8988T (cell line): ENCODE measurements at regions not wholly inside any gene's neighbourhood (a gene's known extent, or its start where the extent isn't known, plus 50 kb on each side); places are given as distances from the start of the nearest gene placed in this dataset.

Experiments
- DNase-seq: peaks from one replicate; pipeline ENCODE4 v3.0.0; 2011

DNA sequence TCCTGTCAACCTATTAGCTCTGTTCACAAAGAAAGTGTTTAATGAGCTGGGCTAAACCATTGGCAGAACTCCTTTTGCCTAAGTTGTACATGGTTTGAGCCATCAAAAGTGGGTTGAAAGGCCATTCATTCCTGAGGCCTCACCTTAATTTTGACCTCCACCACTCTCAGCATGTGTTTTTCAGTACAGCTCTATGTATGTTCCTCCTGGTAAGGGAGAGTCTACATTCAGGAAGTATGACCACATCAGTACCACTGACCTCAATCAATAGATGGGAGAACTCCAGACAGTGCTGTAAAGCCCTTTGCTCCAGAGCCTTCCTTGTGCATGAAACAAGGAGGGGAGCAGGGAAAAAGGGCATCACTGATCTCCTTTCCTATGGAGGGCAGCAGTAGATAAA is 87.8 kb upstream of the CARD18 start:
- DNase-seq: no peak

DNA sequence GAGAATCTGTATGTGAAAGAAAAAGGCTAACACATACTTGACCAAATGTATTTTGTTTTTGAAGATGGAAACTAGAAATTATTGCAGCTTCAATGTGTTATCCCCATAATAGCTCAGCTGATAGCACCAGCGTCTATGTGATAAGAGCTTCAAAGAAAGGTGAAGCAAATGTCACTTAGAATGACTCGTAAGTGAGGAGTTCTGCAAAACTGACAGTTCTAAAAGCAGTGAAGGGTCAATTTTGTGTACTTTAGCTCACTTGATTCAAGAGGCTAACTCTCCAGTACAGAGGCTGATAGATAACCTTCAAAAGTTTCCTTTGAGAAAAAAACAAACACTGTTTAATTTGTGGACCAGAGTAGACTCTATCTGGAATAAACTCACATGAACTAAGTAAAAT is 87.2 kb upstream of the CARD18 start:
- no peak for DNase-seq

DNA sequence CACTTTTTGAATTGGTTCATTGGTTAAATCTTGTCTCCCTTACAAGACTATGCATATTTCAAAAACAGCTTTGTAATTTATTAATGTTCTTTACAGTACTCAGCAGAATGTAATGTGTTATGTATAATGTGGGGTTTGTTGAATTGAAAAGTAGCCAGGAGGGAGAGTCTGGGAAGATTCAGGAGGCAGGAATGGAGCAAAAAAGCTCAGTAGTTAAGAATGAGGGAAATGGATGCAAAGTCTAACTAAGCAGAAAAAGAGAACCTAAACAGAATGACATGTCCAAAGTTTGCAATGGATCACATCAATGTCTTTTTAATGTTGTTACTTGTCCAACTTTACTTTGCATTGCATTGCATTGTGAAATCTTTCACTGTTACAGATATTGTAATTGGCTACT is 86.5 kb upstream of the CARD18 start:
- no peak for DNase-seq

DNA sequence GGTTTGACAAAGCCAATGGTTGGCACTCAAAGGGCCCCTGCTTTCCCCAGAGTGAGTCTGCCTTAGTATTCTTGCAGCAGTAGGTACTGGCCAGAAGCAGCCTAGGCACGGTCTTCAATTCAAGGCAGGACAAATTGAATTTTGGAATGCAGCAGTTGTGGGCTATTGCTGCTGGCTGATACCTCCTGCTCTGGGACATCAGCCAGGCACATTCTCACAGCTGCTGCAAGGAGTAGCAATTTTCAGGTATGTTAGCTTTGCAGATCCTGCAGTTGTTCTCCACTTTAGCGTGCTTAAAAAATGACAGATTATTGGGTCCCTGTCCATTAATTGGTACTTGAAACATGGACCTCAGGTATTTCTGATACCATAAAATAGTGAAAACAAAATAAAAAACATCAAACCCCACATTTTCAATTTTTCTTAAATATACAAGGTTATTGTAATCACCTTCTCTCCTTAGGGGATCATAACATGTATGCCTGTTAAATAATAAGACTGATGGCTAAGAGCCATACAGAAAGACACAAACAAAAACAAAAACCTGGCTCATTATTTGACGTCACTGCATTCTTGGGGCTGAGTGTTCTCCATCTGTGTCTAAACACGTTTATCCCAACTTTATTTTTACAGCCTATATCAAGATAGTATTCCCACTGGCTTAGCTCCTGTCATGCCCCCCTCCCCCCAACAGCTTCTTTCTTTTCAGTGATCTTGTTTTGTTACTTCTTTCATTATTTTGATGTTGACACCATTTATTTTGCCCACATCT is 85.1 kb upstream of the CARD18 start:
- no peak for DNase-seq

DNA sequence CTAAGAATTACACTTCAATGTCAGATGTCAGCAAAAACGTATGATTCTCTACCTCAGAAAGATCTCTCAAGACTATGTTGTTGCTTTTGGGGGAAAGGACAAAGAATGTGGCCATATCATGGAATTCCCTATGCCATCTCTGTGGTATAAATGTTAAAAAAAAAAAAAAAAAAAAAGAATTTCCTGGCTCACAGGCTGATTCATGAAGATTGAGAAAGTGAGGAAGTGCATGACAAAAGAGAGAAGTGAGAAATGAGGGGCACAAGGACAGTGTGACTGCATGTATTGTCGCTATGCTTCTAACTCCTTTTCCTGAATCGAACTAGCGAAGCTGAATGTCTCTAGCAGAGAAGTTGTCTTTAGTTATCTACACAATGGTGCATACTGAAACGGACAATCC is 80.6 kb upstream of the CARD18 start:
- no peak for DNase-seq

DNA sequence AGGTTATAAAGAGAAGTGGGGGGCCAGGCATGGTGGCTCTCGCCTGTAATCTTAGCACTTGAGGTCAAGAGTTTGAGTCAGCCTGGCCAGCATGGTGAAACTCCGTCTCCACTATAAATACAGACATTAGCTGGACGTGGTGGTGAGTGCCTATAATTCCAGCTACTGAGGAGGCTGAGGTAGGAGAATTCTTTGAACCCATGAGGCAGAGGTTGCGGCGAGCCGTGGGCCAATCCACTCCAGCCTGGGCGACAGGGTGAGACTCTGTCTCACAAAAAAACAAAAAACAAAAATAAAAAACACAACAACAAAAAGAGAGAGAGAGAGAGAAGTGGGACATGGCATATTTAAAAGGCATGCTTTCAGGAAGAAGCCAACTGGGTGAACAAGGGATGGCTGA is 80.1 kb upstream of the CARD18 start:
- DNase-seq: no peak

DNA sequence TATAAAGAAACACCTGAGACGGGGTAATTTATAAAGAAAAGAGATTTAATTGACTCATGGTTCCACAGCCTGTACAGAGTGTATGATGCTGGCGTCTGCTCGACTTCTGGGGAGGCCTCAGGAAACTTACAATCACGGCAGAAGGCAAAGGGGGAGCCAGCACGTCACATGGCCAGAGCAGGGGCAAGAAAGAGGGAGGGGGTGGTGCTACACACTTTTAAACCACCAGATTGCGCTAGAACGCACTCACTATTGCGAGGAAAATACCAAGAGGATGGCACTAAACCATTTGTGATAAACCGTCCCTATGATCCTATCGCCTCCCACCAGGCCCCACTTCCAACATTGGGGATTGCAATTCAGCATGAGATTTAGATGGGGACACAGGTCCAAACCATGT is 79.7 kb upstream of the CARD18 start:
- DNase-seq: no peak

DNA sequence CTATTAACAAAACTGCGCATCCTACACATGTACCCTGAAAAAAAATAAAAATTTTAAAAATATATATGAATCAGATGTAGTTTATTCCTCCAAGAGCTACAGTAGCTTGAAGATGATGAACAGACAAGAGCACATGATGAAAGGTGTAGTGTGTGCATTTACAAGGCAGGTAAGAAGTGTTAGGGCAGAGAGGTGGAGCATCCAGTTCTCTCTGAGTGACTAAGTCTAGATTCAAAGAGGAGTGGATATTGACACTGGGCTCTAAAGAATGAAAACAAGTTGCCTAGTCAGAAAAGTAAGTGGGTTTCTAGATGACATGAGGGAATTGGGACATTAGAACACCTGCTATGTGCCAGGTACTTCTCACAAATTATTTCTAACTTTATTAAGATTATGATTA is 76.0 kb upstream of the CARD18 start:
- DNase-seq: no peak

DNA sequence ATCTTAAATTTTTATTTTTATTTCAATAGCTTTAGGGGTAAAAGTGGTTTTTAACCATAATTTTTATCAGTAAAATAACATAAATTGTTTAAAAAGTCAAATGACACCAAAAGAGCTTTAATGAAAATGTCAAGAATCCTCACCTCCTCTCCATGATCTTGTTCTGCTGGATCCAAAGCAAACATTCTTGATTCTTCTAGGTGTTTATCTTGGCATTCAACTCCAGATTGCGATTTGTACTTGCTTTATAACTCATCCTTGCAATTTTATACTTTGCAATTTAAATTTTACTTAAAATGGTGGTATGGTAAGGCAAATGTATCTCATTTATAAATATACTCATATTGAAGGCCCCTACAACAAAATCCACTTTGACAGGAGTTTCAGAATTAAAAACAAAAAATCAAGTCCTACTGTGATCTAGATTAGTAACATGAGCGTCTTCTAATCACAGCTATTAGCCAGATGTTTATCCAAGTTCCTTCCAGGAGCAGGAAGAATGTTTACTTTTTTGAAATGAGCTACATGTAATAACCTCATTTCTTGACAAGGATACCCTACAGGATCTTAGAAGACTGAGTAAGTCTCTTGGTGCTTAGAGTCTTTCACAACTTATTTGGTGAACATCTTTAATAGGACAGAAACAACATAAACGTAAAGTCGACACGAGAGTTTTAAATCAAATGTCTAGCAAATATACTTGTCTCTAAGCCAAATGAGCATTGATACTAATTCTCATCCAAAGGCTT is 72.4 kb upstream of the CARD18 start:
- no peak for DNase-seq

DNA sequence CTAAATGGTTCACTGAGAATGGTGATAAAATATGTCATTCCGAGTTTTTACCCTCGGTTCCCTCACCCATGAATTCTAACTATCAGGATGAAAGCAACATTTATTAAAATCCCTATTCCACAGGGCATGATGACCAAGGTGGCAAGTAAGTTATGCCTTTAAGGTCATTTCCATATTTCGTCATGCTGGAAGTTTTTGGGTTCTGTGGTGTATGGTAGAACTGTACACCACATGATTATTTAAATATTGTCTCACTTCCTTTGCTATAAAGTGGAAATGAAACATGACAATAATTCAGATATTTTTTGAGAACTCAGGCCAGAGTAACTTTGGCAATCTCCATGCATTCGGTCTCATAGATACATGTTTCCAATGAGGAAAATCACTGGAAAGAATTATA is 68.5 kb upstream of the CARD18 start:
- no peak for DNase-seq

DNA sequence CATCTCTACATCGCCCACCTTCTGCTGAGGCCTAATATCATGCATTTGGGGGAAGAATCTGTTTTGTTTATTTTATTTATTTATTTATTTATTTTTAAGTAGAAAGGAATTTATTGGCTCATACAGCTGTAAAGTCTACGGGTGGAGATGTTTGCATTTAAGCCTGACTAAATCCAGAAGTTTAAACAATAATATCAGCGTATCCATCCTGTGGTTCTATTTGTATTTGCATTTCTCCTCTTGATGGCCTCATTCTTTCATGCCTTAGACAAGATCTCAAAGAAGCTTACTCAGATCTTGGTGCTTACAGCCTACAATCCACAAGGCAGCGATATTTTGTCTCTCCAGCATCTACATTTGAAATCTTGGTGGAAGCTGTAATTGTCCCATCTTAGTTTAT is 67.1 kb upstream of the CARD18 start:
- no peak for DNase-seq

DNA sequence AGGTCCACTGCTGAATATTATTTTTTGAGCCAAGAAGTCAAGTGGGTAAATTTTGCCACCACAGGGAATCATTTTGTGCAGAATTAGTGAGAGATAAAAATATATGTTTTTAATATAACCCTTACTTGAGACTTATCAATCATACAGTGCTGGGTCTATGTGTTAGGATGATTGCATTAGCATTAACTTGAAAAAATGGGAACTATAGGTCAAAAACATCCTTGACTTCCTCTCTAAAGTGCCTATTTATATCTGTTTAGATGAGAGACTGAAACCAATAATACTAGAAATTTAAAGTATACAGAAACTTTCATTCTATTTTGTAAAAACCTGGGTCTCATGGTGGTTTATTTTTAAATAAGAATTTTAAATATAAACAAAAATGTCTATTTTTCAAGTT is 65.1 kb upstream of the CARD18 start:
- no peak for DNase-seq

DNA sequence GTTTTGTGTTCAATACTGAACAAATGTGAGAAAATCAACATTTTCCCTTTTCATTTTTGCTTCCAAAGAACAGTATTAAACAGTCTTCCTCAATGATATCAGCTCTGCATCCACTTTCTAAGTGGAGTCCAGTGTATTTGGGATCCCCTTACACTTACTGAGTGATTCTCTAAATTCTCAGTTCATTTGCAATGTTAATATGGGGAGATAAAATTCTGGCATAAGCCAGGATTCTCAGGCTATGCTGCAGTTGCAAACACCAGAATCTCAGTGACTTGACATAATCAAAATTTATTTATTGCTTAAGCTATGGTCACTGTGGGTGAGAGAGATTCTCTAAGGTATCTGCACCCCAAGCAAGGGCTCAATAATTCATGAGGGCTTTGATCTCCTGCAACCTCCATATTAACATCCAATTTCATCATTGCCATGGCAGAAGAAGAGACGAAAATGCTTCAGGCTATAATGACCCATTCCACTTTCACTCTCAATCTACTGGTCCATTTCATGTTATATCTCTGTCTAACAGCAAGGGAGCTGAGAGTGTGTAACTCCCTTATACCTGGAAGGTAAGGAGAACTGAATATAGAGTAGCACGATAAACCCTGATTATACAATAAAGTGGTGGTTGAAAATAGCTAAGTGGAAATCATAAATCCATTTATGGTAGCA is 64.1 kb upstream of the CARD18 start:
- DNase-seq: no peak

DNA sequence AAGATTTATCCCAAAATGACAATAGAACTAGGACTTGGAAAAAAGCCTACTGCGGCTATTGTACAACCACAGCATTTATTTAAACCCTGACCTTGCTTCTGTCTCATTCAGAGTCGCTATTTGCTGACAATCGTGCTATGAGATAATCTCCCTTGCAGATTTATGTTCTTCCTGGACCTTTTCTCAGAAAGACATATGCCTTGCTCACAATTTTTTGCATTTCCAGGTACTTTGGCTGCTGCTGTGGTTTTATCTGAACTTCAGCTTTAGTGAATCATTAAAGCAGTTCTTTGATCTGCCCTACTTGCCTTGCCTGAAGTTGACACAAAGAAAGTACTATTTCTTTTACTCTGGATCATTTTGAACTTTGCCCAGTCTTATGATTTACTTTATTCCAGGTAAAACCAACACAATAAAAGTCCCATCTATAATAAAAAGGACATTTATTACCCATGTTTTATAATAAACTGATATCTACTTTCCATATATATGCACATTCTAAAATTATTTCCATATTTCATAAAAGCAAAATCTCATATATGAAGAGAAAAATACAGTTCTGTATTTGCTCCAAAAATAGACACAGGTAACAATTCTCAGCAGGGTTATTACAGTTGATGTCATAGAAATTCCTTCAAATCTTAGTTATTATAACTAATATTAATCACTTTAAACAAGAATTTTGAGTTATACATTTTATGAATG is 63.4 kb upstream of the CARD18 start:
- no peak for DNase-seq

DNA sequence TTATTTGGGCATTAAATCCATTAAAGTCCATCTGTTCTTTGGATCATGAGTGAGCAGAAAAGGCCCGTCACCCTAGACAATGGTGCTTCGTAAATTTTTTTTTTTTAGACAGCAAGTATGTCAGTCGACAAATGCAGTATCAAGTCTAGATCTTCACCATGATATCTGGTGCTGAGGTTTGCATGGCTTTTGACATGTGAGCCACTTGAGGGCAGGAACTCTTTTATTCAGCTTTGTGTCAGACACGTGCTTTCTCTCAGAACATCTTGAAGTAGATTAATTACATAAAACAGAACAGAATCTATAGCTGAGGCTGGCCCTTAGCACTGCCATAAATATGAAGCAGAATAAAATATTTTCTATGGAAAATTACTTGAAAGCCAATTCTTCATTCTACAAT is 62.9 kb upstream of the CARD18 start:
- DNase-seq: no peak

DNA sequence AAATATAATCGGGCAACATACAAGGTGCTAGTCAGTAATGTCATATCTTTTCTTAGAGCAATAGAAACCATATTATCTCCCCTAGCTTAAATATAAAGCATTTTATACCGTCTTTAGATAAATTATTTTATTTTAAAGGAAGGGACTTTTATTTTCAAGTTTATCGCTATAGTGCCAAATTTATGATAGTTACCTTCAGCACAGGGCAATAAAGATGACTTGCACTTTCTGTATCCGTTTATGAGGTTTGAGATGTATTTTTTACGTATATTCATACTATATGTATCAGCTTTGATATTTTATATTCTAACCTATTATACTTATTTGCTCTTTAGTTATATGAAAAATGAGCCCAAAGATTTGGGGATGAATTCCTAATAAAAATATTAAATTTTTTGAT is 61.6 kb upstream of the CARD18 start:
- no peak for DNase-seq

DNA sequence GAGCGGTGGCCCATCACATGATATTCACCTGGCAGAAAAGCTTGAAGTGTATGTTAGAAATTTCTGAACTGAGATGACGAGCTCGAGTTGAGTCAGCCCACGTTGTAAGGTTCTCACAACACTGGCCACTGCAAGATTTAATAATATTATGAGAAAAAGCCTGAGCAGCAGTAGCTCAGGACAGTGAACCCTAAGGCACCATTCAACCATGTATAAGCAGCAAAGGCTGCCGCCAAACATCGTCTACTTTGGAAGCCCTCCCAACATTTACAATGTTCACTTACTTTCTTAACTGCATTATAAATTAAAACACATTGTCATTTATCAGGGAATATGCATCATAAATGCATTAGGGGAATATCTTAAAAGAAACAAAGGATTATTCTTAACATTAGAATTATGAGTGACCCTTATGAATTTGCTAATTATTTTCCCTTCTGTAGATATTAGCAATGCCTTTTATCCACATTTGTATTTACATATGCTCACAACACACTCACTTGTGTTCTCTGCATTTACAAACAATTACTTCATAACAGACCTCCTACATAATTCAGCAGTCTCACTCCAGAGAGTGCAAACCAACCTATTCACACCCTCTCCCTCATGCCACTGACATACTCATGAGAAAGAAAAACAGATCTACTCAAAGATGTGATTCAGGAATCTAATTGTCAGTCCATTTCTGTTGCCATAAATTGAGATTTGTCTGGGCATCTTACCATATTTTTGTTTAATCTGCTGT is 57.7 kb upstream of the CARD18 start:
- no peak for DNase-seq

DNA sequence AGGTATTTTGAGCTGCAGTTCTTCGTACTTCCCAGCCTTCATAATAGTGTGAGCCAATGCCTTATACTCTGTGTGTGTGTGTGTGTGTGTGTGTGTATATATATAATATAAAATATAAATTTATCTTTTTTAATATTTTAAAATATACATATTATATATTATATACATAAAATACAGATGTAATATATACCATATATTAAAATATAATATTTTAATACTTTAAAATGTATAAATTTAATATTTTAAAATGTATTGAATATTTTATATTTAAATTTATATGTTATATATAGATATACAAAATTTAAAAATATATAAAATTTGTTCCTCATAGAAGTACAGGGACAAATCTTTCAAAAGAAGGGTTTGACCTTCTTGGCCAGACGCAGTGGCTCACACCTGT is 53.7 kb upstream of the CARD18 start:
- DNase-seq: no peak

DNA sequence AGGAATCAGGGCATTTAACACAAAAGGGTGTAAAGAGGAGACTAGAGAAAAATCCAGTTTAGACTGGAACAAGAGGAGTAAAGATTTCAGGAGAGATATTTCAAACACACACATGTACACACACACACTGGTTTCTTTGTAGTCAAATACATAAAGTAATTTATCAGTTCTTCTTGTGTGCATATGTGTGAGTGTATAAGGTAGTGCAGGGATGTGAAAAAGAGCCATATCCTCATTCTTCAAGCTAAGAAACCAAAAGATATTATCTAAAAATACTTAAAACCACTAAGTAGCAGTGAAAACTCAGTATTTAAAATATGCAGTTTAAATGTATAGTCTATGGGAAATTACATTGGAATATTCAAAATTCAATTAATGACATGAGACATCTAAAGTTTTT is 52.5 kb upstream of the CARD18 start:
- DNase-seq: no peak

DNA sequence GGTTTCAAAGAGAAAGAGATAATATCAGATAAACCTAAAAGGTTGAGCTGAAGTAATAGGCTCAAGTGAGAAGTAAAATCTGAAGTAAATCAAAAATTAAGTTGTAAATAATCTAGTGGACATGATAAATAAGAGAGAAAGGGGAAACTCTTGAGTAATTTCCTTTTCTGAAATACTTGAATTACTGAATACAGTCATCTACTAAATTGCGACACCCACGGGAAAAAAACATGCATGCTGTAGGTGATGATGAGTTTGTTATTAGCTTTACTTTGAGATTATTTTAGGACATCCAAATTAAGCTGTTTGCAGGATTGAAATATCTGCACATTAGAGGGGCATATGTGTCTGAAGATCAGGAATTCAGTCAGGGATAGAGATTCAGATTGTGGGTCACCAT is 50.0 kb upstream of the CARD18 start:
- DNase-seq: no peak
